Panc1 (cell line): ENCODE measurements at regions not wholly inside any gene's neighbourhood (a gene's known extent, or its start where the extent isn't known, plus 50 kb on each side); places are given as distances from the start of the nearest gene placed in this dataset.

ENCODE experiments used
- ATAC-seq: fragments of 200-7000 bp; cut with Tn5 transposase; 2 replicates; pipeline ENCODE4 v1.9.1; 2020; ENCODE audit warnings: mild to moderate bottlenecking, moderate library complexity
- BruUV-seq: library from RNA; stranded (reverse); fragments of 400-500 nt; replicated peaks from 2 replicates; lab custom pipeline; 2021; lab: Mats Ljungman, UMichigan
- CTCF ChIA-PET: fragments of 300-600 bp; sonication (Branson Sonifier 250); formaldehyde crosslinking; loops from one replicate; lab custom pipeline; 2022; ENCODE audit warnings: antibody characterized with exemption; lab: Charles Lee
- POLR2A ChIA-PET: fragments of 300-600 bp; sonication (Branson Sonifier 250); formaldehyde crosslinking; loops from one replicate; lab custom pipeline; 2022; ENCODE audit warnings: antibody characterized with exemption; lab: Charles Lee
- DNase-seq: peaks from one replicate; pipeline ENCODE4 v3.0.0-alpha.2; 2010; ENCODE audit warnings: low read depth, low spot score
- H3K27ac ChIP-seq: 2 replicates; pipeline ENCODE4 v1.5.1; 2011; ENCODE audit warnings: mild to moderate bottlenecking, low read length, inconsistent platforms
- H3K27me3 ChIP-seq: fragments of 200-500 bp; sonication (Bioruptor generic); 2 replicates; pipeline ENCODE4 v1.6.0; 2014; ENCODE audit warnings: low read length, inconsistent platforms; ENCODE audit not compliant: control insufficient read depth, insufficient read depth
- H3K36me3 ChIP-seq: fragments of 200-500 bp; sonication (Bioruptor generic); 2 replicates; pipeline ENCODE4 v1.5.1; 2014; ENCODE audit warnings: inconsistent platforms, mild to moderate bottlenecking, low read length, moderate library complexity; ENCODE audit not compliant: control insufficient read depth, insufficient read depth
- H3K4me1 ChIP-seq: 2 replicates; pipeline ENCODE4 v1.5.1; 2011; ENCODE audit warnings: inconsistent platforms, mild to moderate bottlenecking, low read length, moderate library complexity; ENCODE audit not compliant: control insufficient read depth, insufficient read depth
- H3K4me3 ChIP-seq, 2 experiments: 2 replicates each; pipeline ENCODE4 v1.5.1; 2011 to 2012; ENCODE audit warnings: low read depth in 2 of 2, low read length in 2 of 2, mild to moderate bottlenecking in 2 of 2, inconsistent platforms in 1 of 2, moderate library complexity in 1 of 2
- H3K9me3 ChIP-seq: fragments of 200-500 bp; sonication (Bioruptor generic); 2 replicates; pipeline ENCODE4 v1.5.1; 2014; ENCODE audit warnings: low read depth, mild to moderate bottlenecking, inconsistent platforms, low read length, moderate library complexity; ENCODE audit not compliant: control insufficient read depth, insufficient read depth
- POLR2AphosphoS5 ChIP-seq: IDR thresholded peaks from 2 replicates; pipeline ENCODE4 v1.6.1; 2012; ENCODE audit warnings: mild to moderate bottlenecking, low read depth, low read length, moderate library complexity
- REST ChIP-seq, 2 experiments: IDR thresholded peaks; 2 replicates each; pipeline ENCODE4 v1.6.1; 2011 to 2012; ENCODE audit warnings: low read depth in 2 of 2, control low read depth in 1 of 2, low read length in 1 of 2, mild to moderate bottlenecking in 1 of 2, moderate library complexity in 1 of 2; ENCODE audit not compliant: insufficient read depth in 1 of 2
- SIN3A ChIP-seq: IDR thresholded peaks from 2 replicates; pipeline ENCODE4 v1.6.1; 2012; ENCODE audit warnings: low read depth, mild to moderate bottlenecking, low read length, moderate library complexity, borderline replicate concordance; ENCODE audit not compliant: insufficient read depth
- TCF7L2 ChIP-seq: IDR thresholded peaks from 2 replicates; pipeline ENCODE4 v1.6.1; 2011; ENCODE audit warnings: mild to moderate bottlenecking, low read depth, low read length, inconsistent platforms
- in situ Hi-C: cut with HindIII; loops from 2 replicates; pipeline ENCODE4 v1.10.0; 2016; ENCODE audit warnings: low sequenced_read_pairs, low pct_unique_long_range_greater_than_20kb
- intact Hi-C: fragments of 100-400 bp; cut with micrococcal nuclease; formaldehyde crosslinking; loops from one replicate; pipeline ENCODE4 v1.10.0; 2022; ENCODE audit not compliant: unreplicated experiment
- TF ChIP-seq, protein P1 (sequence below): fragments of 450-650 bp; IDR thresholded peaks from 2 replicates; pipeline ENCODE4 v1.5.1; 2017; ENCODE audit warnings: mild to moderate bottlenecking

- Histone ChIP-seq H3K36me3 (no peaks in the 10 kb centered on the region), H3K27ac (no peak overlapping the region), H3K4me3 (no peak overlapping the region), H3K27me3 (peaks cover 24% of the 10 kb centered on the region), H3K9me3 (no peaks in the 10 kb centered on the region), H3K4me1 (peaks cover 4% of the 10 kb centered on the region; the same call in 1 of the 2 replicates)
- ChIA-PET CTCF (no interaction called here), POLR2A (no interaction called here)
- BruUV-seq, result no TSS peak
- ATAC-seq (no peak), DNase-seq (no peak)
- in situ Hi-C loops, result no loop called here
- TF ChIP-seq POLR2AphosphoS5 (no peak), TCF7L2 (no peak)
- TF ChIP-seq, protein P1, sequence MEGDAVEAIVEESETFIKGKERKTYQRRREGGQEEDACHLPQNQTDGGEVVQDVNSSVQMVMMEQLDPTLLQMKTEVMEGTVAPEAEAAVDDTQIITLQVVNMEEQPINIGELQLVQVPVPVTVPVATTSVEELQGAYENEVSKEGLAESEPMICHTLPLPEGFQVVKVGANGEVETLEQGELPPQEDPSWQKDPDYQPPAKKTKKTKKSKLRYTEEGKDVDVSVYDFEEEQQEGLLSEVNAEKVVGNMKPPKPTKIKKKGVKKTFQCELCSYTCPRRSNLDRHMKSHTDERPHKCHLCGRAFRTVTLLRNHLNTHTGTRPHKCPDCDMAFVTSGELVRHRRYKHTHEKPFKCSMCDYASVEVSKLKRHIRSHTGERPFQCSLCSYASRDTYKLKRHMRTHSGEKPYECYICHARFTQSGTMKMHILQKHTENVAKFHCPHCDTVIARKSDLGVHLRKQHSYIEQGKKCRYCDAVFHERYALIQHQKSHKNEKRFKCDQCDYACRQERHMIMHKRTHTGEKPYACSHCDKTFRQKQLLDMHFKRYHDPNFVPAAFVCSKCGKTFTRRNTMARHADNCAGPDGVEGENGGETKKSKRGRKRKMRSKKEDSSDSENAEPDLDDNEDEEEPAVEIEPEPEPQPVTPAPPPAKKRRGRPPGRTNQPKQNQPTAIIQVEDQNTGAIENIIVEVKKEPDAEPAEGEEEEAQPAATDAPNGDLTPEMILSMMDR, result no peak
- intact Hi-C loops, result no loop called here
These were observed 308.7 kb downstream of the TTLL7 start for GRCh38 chr1:83689921-83690868.

DNA sequence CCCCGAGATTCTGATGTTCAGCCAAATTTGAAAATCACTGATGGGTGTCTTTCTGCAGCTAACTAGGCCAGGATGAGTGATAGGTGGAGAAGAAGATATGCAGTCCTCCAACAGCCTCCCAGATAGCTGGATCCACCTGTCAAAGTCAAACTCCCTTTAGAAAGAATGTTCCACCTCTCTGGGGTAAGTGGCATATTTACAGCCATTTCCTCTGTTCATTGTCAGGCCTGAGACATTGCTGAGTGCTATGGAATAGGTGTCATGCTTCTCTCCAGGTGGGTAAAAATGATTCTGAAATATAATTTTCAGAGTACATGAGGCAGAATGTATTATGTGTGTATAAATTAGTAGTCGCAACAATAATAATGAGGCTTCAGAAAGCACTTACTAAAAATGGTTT lies 316.8 kb downstream of the TTLL7 start:
- intact Hi-C loops (no loop called here), in situ Hi-C loops (no loop called here)
- Histone ChIP-seq H3K9me3 (no peaks in the 10 kb centered on the region), H3K36me3 (no peaks in the 10 kb centered on the region), H3K27ac (no peak overlapping the region), H3K4me3 (no peak overlapping the region), H3K27me3 (no peaks in the 10 kb centered on the region), H3K4me1 (no peaks in the 10 kb centered on the region)
- DNase-seq, result no peak
- BruUV-seq, result no TSS peak
- TF ChIP-seq POLR2AphosphoS5 (no peak), REST (IDR thresholded peaks at IDR 0.05; ENCODE audit: insufficient read depth in 1 of 2, low read depth in 2 of 2, low read length in 1 of 2) (no peak), SIN3A (no peak), TCF7L2 (no peak)
- TF ChIP-seq, protein P1, result no peak
- ATAC-seq, result no peak
- ChIA-PET POLR2A (no interaction called here), CTCF (no interaction called here)
